CD4-positive, alpha-beta T cell treated with Interleukin-1 beta for 1 hour (primary cell): ENCODE measurements at regions not wholly inside any gene's neighbourhood (a gene's known extent, or its start where the extent isn't known, plus 50 kb on each side); places are given as distances from the start of the nearest gene placed in this dataset.

ENCODE experiments used
- DNase-seq, 2 donors: peaks; one replicate each; pipeline ENCODE4 v3.0.0-alpha.2; 2020 to 2022

DNA sequence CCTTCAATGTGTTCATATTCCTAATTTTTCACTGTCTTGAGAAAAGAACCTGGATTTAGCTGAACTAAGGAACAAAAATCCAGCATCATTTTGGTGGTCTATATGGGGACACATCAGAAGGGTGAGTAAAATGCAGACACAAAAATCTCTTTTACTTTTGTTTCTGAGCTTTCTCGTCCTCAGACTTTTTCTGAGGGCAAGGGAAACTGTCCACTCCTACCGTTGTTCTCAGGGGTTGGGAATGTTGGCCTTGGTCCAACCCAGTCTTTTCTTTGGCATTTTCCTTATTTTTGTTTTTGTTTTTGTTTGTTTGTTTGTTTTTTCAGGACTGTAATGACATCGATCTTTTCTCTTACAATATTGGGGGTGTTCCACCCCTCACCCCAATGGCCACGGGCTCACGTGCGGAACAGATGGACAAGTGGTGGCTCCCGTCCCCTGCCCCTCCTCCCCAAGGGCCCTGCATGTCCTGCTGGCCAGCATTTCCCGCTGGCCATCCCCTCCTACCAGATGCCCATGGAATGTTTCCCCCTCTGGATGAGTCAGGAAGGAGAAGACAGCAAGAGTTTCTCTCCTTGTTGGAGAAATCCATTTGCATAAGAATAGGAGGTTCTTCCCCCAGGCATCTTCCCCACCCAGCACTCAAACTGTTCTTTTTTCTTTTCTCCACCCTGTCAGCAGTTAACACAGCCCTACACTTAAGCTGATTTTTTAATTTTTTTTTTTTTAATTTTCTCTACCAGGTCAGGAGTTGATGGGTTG is 305.4 kb upstream of the NDST4 start:
- DNase-seq = no peak

GRCh38 chr4:115396034-115396433 is 282.6 kb upstream of the NDST4 start:
- DNase-seq = no peak

- no peak for DNase-seq
Measured at GRCh38 chr4:115376866-115377265, 263.4 kb upstream of the NDST4 start.

DNA sequence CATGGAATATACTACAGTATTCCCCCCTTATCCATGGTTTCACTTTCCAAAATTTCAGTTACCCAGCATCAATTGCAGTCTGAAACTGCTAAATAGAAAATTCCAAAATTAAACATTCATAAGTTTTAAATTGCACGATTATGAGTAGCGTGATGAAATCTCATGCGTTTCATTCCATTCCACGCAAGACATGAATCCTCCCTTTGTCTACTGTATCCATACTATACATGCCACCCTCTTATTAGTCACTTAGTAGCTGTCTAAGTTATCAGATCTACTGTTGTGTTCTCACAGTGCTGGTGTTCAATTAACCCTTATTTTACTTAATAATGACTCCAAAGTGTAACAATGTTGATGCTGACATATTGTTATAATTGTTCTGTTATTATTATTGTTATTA is 261.2 kb upstream of the NDST4 start:
- DNase-seq = no peak

- DNase-seq = no peak
Measured at GRCh38 chr4:115370490-115370889, 257.1 kb upstream of the NDST4 start.

DNA sequence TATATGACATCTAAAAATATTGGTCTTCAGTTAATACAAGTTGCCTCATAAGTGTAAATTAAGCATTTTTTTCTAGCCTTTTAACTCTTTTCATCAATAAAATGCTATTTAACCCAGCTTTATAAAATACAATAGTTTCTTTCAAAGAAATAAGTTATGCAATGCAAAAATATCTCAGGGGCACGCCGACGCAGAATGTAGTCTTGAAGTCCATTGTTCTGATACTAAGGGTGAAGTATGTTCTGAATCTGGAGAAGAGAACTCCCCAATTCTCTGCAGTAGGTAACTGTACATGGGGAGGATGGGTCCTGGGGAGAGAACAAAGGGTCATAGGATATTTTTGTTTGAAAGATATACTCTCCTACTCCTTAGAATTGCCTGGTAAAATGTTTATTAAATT is 256.6 kb upstream of the NDST4 start:
- no peak for DNase-seq

- DNase-seq = no peak
Measured at GRCh38 chr4:115366390-115366789, 253.0 kb upstream of the NDST4 start.

- DNase-seq = no peak
Measured at GRCh38 chr4:115365185-115365584, 251.8 kb upstream of the NDST4 start.

- no peak for DNase-seq
Measured at GRCh38 chr4:115361781-115362180, 248.4 kb upstream of the NDST4 start.

- DNase-seq = no peak
Measured at GRCh38 chr4:115360431-115360830, 247.0 kb upstream of the NDST4 start.

DNA sequence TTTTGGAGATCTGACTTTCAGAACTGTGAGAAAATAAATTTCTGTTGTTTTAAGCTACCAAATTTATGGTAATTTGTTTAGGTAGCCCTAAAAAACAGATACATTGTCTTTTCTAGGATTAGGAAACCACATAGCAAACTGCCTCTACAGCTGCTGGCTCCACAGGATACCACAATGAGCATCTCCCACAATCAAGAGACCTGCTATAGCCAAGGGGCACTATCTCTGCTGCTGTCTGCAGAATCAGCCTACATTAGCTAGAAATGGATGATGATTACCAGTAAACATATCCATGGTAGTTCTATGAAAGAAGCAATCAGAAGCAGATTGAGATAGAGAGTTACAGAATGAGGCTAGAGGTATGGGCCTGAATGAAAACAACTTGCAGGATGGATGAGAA is 244.4 kb upstream of the NDST4 start:
- DNase-seq = no peak

- no peak for DNase-seq
Measured at GRCh38 chr4:115356176-115356575, 242.8 kb upstream of the NDST4 start.

DNA sequence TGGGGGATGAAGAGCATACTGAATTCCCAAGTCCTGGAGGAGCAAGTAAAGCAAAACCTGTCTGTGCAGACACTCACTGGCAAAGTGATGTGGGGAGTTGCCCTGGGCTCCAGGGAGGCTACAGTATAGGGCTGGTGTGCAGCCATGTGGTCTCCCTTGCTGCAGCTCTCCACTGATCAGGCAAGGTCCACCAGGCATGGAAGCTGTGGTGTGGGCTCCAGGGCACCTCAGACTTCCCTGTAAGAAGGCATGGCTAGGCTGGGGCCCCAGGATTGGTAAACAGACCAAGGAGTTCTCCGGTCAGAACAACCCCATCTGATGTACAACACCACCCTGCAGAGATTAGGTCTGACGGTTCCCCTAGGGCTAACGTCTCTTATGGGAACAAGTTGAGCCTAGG is 241.9 kb upstream of the NDST4 start:
- DNase-seq = no peak

DNA sequence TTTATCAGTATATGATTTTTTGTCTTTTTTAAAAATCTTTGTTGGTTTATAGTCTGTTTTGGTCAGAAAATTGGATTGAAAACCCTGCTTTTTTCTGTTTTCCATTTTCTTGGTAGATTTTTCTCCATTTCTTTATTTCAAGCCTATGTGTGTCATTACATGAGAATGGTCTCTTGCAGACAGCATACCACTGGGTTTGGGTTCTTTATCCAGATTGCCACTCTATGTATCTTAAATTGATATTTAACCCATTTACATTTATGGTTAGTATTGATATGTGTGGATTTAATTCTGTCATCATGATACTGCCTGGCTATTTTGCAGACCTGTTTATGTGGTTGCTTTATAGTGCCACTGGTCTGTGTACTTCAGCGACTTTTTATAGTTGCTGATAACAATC is 239.9 kb upstream of the NDST4 start:
- DNase-seq = no peak

DNA sequence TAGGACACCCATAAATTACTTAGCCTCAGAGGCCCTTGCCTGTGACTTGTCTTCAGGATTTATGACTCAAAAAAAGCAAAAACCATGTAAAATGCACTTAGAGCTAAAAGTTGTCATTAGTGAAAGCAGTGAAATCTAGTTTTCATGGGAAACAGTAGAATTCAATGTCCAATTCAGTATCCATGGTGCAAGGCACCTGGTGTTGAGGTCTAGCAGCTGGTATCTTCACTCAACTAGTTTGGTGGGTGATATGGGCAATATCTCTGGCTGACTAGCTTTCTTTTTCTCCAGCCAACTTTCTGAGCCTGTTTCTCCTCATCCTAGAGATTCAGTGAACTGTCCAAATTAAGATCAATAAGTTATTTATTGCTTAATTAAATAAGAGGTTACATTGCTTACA is 229.8 kb upstream of the NDST4 start:
- DNase-seq = no peak

DNA sequence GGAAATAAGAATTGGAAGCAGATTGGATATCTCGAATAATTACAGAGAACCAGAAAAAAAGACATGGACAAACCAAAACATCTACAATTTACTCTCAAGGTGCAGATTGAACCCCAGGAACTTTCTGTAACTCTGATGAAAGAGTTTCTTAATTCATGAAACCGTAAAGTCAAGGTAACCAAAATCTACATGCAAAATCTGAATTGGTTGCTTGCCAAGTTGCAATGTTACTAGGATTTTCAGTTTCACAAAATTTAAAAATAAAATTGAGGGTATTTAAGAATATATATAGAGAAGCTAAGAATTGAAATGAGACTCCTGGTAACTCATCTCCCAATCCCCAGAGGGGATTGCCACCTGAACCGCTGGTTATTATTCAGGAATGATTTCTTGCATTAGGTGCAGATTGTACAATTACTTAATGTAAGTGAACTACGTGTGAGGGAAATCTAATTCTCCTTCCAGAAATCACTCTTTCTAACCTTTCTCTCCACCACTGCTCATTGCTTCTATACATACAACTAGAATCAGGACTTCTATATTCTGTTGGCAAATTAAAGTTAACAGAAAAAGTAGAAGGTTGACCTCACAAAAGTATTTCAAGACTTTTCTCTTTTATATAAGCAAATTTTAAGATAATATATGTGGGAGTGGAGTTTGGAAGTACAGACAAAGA is 221.5 kb upstream of the NDST4 start:
- no peak for DNase-seq

DNA sequence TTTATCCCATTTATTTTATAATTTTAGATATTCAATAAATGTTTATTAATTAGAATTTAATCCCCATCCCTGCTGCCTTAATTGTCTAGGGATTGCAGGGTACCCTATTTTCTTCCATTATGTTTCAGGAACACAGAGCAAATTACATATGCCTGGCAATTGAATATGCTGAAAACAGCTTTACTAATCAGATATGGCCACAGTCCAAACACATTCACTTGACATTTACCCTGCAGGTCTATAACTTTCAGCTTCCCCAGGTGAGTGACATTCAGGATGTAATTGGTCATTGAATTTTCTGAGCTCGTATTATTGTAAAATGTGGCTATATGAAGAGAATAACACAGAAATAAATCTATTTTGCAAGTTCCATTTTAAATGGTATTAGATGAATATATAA is 218.7 kb upstream of the NDST4 start:
- DNase-seq = no peak

- no peak for DNase-seq
Measured at GRCh38 chr4:115331241-115331640, 217.8 kb upstream of the NDST4 start.

- no peak for DNase-seq
Measured at GRCh38 chr4:115325836-115326235, 212.4 kb upstream of the NDST4 start.

DNA sequence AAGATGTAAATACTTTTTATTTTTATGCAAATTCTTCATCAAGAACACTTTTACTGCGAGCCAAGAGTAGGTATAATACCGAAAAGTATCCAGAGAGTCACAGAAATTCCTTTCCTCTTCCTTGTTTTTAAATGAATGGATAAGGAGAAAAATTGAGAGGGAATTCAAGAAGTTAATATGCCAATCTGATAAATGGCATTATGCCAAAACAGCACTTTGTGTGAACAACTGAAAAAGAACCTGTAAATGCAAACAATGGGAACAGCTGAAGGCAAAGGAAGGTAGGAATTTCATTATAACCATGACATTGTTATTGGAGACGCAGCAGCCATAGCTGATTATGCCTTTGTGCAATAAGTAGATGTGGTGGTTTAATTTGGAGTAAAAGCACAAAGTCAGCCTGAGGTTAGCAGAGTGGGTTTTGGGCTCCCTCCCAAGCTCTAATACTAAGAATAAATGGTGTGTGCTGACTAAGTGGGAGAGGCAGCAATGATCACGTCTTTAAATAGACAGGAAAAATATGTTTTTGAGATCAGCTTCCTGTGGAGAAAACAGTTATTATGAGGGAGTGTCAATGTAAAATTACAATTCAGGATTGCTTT is 209.8 kb upstream of the NDST4 start:
- DNase-seq = no peak

DNA sequence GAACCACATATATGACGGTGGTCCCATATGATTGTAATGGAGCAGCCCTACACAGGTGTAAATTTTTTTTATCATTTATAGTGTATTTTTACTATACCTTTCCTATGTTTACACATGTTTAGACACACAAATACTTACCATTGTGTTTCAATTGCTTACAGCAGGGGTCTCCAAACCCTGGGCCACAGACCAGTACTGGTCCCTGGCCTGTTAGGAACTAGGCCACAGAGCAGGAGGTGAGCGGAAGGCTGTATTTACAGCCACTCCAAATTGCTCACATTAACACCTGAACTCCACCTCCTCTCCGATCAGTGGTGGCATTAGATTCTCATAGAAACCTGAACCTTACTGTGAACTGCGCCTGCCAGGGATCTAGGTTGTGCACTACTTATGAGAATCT is 201.8 kb upstream of the NDST4 start:
- DNase-seq = no peak

- DNase-seq = no peak
Measured at GRCh38 chr4:115310641-115311040, 197.2 kb upstream of the NDST4 start.

DNA sequence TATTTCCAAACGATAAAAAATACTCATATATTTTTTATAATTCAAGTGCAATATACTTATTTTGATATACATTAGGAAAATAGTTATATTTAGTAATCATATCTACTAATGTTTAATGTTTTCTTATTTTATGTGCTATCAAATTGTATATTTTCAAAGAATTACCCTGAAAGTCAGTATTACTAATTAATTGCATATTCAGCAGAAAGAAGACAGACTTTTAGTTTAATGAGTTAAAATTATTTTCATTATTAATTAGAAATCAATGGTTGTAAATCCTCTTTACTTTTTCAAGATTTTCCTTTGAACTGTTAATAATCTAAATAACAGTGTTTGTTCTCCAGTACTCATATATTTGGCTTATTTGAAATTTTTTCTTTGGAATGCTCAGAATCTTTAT is 181.3 kb upstream of the NDST4 start:
- no peak for DNase-seq

GRCh38 chr4:115293093-115293462 is 179.7 kb upstream of the NDST4 start:
- DNase-seq = no peak
